Fibroblast of pulmonary artery (primary cell): ENCODE measurements at regions not wholly inside any gene's neighbourhood (a gene's known extent, or its start where the extent isn't known, plus 50 kb on each side); places are given as distances from the start of the nearest gene placed in this dataset.
"Not testable (repeated sequence)": the region's sequence is repeated elsewhere in the genome, so short reads cannot be mapped to it uniquely, and the experiment has no call there.

Experiments used
- DNase-seq: peaks from one replicate; pipeline ENCODE4 v3.0.0-alpha.2; 2010; ENCODE audit warnings: low read depth
- H3K4me3 ChIP-seq: replicated peaks from 2 replicates; pipeline ENCODE4 v1.5.1; 2011; ENCODE audit warnings: low read depth, mild to moderate bottlenecking, control low read depth, low read length, moderate library complexity
- CTCF ChIP-seq: IDR thresholded peaks from 2 replicates; pipeline ENCODE4 v1.5.1; 2011; ENCODE audit warnings: mild to moderate bottlenecking, control low read depth, low read length, inconsistent platforms; ENCODE audit errors: missing control alignments

GRCh38 chrX:1802912-1803311 is 188.1 kb downstream of the ASMT start:
- no peak for DNase-seq
- TF ChIP-seq CTCF = no peak
- no peak overlapping the region for H3K4me3 ChIP-seq

- no peak for TF ChIP-seq CTCF
- no peak for DNase-seq
- H3K4me3 ChIP-seq = no peak overlapping the region
Observed at GRCh38 chrX:1803741-1804140, 188.9 kb downstream of the ASMT start.

- no peak overlapping the region for H3K4me3 ChIP-seq
- no peak for TF ChIP-seq CTCF
- no peak for DNase-seq
Observed at GRCh38 chrX:1807301-1807731, 192.5 kb downstream of the ASMT start.

- DNase-seq = no peak
- no peak for TF ChIP-seq CTCF
- no peak overlapping the region for H3K4me3 ChIP-seq
Observed at GRCh38 chrX:1809581-1809980, 194.7 kb downstream of the ASMT start.

- no peak for TF ChIP-seq CTCF
- DNase-seq = no peak
- H3K4me3 ChIP-seq = no peak overlapping the region
Observed at GRCh38 chrX:1813809-1814208, 198.9 kb downstream of the ASMT start.

- H3K4me3 ChIP-seq = no peak overlapping the region
- no peak for DNase-seq
- no peak for TF ChIP-seq CTCF
Observed at GRCh38 chrX:1815456-1816175, 200.8 kb downstream of the ASMT start.

- DNase-seq, H3K4me3 ChIP-seq: not testable (repeated sequence)
Observed at GRCh38 chrX:1816387-1816982, 201.6 kb downstream of the ASMT start.
